ENCODE measurements at regions not wholly inside any gene's neighbourhood (a gene's known extent, or its start where the extent isn't known, plus 50 kb on each side); places are given as distances from the start of the nearest gene placed in this dataset.

DNA sequence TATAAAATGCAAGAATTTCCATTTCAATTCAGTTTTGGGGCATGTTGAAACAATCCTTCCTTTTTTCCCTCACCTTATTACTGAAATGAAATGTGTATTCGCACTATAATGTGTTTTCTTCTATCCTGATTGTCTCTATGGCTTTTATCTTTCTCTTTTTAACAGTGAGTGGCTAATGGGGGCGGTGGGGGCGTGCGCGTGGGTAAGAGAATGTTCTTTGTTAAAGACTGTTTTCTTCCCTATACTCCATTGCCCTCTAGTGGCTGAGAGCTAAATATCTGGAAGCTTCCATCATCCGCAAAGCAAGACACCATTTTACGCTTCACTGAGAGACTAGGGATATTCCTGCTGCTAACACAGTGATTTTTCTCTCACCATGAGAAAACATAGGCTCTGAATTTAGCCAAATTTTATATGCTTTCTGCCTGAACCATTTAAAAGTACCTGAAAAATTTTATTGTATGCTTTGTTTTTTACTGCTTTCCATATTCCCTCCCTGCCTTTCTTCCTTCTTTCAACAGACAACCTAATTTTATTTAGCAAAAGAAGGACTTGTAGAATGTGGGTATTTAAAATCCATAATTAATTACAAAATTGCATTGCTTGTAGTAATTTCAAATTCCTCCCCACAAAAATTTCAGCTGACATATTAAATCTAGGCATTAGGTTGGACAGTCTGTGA lies 194.0 kb downstream of the GASK1B start:
- TF ChIP-seq, protein P1, sequence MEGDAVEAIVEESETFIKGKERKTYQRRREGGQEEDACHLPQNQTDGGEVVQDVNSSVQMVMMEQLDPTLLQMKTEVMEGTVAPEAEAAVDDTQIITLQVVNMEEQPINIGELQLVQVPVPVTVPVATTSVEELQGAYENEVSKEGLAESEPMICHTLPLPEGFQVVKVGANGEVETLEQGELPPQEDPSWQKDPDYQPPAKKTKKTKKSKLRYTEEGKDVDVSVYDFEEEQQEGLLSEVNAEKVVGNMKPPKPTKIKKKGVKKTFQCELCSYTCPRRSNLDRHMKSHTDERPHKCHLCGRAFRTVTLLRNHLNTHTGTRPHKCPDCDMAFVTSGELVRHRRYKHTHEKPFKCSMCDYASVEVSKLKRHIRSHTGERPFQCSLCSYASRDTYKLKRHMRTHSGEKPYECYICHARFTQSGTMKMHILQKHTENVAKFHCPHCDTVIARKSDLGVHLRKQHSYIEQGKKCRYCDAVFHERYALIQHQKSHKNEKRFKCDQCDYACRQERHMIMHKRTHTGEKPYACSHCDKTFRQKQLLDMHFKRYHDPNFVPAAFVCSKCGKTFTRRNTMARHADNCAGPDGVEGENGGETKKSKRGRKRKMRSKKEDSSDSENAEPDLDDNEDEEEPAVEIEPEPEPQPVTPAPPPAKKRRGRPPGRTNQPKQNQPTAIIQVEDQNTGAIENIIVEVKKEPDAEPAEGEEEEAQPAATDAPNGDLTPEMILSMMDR (conservative IDR thresholded peaks at IDR 0.05), result peak; percentile 90
- no peak for TF ChIP-seq ZFX (IDR thresholded peaks at IDR 0.05)

All from C4-2B (cell line).